ENCODE measurements at regions not wholly inside any gene's neighbourhood (a gene's known extent, or its start where the extent isn't known, plus 50 kb on each side); places are given as distances from the start of the nearest gene placed in this dataset.

DNA sequence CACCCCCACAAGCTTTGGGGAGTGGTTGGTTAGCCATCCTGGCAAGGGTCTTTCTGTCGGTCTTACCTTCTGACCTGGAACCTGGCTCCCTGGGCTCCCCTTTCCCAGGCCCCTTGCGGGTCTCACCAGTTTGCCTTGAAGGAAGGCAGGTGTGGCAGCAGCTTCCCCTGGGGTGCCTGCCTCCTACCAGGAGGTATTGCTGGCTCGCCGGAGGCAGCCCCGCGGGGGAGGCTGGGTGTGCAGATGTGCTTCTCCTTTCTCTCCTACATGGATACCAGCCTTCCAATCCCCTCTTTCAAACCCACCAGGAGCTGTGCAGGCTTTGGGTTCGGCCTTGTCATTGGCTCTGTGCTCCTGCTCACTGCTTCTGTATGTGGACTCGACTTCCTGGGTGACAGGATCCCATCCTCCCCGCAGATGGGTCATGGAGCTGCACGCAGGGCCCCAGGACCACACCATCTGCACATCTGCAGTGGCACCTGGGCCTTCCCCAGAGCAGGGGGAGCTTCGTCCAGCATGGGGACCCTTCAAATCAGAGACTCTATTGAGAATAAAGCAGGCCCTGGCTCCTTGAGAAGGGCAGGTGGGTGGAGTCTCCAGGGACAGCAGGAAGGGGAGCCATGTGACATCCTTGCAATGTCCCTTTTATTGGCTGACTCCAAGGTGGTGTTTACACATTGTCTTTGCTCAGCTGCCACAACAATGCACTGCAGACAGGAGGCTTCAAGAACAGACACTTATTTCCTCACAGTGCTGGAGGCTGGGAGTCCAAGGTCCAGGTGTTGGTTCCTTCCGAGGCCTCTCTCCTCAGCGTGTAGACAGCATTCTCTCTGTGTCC, 592.0 kb downstream of the BRD1 start:
- TF ChIP-seq POLR2A (IDR thresholded peaks at IDR 0.05; ENCODE audit: extremely low read depth, insufficient read length) (no peak), MAX (IDR thresholded peaks at IDR 0.05; ENCODE audit: low read depth, low read length) (no peak)
- TF ChIP-seq, protein P1, sequence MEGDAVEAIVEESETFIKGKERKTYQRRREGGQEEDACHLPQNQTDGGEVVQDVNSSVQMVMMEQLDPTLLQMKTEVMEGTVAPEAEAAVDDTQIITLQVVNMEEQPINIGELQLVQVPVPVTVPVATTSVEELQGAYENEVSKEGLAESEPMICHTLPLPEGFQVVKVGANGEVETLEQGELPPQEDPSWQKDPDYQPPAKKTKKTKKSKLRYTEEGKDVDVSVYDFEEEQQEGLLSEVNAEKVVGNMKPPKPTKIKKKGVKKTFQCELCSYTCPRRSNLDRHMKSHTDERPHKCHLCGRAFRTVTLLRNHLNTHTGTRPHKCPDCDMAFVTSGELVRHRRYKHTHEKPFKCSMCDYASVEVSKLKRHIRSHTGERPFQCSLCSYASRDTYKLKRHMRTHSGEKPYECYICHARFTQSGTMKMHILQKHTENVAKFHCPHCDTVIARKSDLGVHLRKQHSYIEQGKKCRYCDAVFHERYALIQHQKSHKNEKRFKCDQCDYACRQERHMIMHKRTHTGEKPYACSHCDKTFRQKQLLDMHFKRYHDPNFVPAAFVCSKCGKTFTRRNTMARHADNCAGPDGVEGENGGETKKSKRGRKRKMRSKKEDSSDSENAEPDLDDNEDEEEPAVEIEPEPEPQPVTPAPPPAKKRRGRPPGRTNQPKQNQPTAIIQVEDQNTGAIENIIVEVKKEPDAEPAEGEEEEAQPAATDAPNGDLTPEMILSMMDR (IDR thresholded peaks at IDR 0.05; ENCODE audit: low read depth, low read length) = no peak

All from NB4 (cell line).